ENCODE measurements at regions not wholly inside any gene's neighbourhood (a gene's known extent, or its start where the extent isn't known, plus 50 kb on each side); places are given as distances from the start of the nearest gene placed in this dataset.

GRCh38 chrX:46279214-46279924 lies 265.9 kb downstream of the ZNF674 start:
- Histone ChIP-seq H3K27ac (ENCODE audit: extremely low read length, insufficient read depth, low read length) (no peak overlapping the region), H3K27me3 (ENCODE audit: control insufficient read depth in 1 of 2, insufficient read depth in 2 of 2, low read length in 2 of 2) (no peaks in the 10 kb centered on the region), H3K4me1 (ENCODE audit: insufficient read depth, low read length) (no peaks in the 10 kb centered on the region), H3K9ac (ENCODE audit: insufficient read depth, low read depth, low read length) (no peak overlapping the region), H3K4me2 (ENCODE audit: low read depth, low read length) (no peak overlapping the region), H3K4me3 (replicated peaks in 1 of 3; ENCODE audit: insufficient read depth in 1 of 3, low read depth in 2 of 3, low read length in 3 of 3) (no peak overlapping the region), H3K9me3 (ENCODE audit: low read length) (no peaks in the 10 kb centered on the region), H4K20me1 (ENCODE audit: insufficient read depth, low read length) (no peaks in the 10 kb centered on the region), H2AFZ (ENCODE audit: low read length) (no peak overlapping the region), H3K36me3 (replicated peaks in 1 of 2; ENCODE audit: control insufficient read depth in 1 of 2, insufficient read depth in 2 of 2, low read length in 2 of 2) (no peaks in the 10 kb centered on the region), H3K79me2 (ENCODE audit: insufficient read depth, low read length) (no peaks in the 10 kb centered on the region)
- ATAC-seq, result no peak
- no peak for FAIRE-seq
- no peak for TF ChIP-seq CENPX (CRISPR knock-in tag; IDR thresholded peaks at IDR 0.05)
- no peak for TF ChIP-seq ZNF230 (CRISPR knock-in tag; IDR thresholded peaks at IDR 0.05)
- peak; percentile 23; the same call in 1 of the 2 replicates for TF ChIP-seq STAG1 (CRISPR knock-in tag; IDR thresholded peaks at IDR 0.05)
- TF ChIP-seq SATB2 (CRISPR knock-in tag; IDR thresholded peaks at IDR 0.05), result no peak
- no peak for DNase-seq (ENCODE audit: low spot score)
- in situ Hi-C loops (cut with HindIII; ENCODE audit: extremely low pct_ligation_motif_present, low pct_unique_long_range_greater_than_20kb) (no loop called here), intact Hi-C loops (cut with micrococcal nuclease; ENCODE audit: unreplicated experiment) (no loop called here)
- POLR2A ChIA-PET, result no interaction called here
- WGBS (ENCODE audit: low lambda C conversion rate), result 100% methylated on average over 4 of the region's 4 CpGs
- CTCF ChIA-PET (ENCODE audit: low intra/inter-chr PET ratio, low total read pairs), result no interaction called here
- no TSS peak for BruUV-seq (replicated peaks)

DNA sequence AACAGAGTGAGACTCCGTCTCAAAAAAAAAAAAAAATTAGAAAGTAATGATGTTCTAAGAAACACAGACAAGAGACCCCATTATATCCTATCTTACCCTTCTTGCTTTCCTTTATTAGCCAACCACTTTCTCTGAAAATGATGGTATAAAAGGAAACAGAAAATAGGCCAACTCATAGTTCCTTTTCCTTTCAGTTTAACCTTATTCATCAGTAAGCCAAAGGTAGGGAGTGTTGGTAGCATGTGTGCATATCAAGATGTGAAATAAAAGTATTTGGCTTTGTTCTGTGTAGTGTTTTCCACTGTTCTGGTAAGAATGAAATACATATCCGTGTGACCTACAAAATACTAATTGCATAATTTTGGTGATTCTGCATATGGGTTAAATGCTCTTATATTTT lies 266.6 kb downstream of the ZNF674 start:
- no peaks in the 10 kb centered on the region for H4K20me1 ChIP-seq (ENCODE audit: insufficient read depth, low read length)
- no peaks in the 10 kb centered on the region for H3K36me3 ChIP-seq (replicated peaks in 1 of 2; ENCODE audit: control insufficient read depth in 1 of 2, insufficient read depth in 2 of 2, low read length in 2 of 2)
- no peak overlapping the region for H2AFZ ChIP-seq (ENCODE audit: low read length)
- no peaks in the 10 kb centered on the region for H3K79me2 ChIP-seq (ENCODE audit: insufficient read depth, low read length)
- no peaks in the 10 kb centered on the region for H3K4me1 ChIP-seq (ENCODE audit: insufficient read depth, low read length)
- H3K9ac ChIP-seq (ENCODE audit: insufficient read depth, low read depth, low read length), result no peak overlapping the region
- intact Hi-C loops (cut with micrococcal nuclease; ENCODE audit: unreplicated experiment), result no loop called here
- no TSS peak for BruUV-seq (replicated peaks)
- FAIRE-seq (no peak), ATAC-seq (no peak), DNase-seq (ENCODE audit: low spot score) (no peak)
- no peaks in the 10 kb centered on the region for H3K27me3 ChIP-seq (ENCODE audit: control insufficient read depth in 1 of 2, insufficient read depth in 2 of 2, low read length in 2 of 2)
- WGBS (ENCODE audit: low lambda C conversion rate), result 85% methylated on average over 2 of the region's 2 CpGs
- H3K4me3 ChIP-seq (replicated peaks in 1 of 3; ENCODE audit: insufficient read depth in 1 of 3, low read depth in 2 of 3, low read length in 3 of 3), result no peak overlapping the region
- CTCF ChIA-PET (ENCODE audit: low intra/inter-chr PET ratio, low total read pairs), result no interaction called here
- H3K27ac ChIP-seq (ENCODE audit: extremely low read length, insufficient read depth, low read length), result no peak overlapping the region
- in situ Hi-C loops (cut with HindIII; ENCODE audit: extremely low pct_ligation_motif_present, low pct_unique_long_range_greater_than_20kb), result no loop called here
- no peaks in the 10 kb centered on the region for H3K9me3 ChIP-seq (ENCODE audit: low read length)
- H3K4me2 ChIP-seq (ENCODE audit: low read depth, low read length), result no peak overlapping the region
- POLR2A ChIA-PET, result no interaction called here
- TF ChIP-seq KIAA2018 (CRISPR knock-in tag; IDR thresholded peaks at IDR 0.05; ENCODE audit: borderline replicate concordance) (no peak), SOX5 (CRISPR knock-in tag; IDR thresholded peaks at IDR 0.05; ENCODE audit: borderline replicate concordance) (no peak), ZNF484 (CRISPR knock-in tag; IDR thresholded peaks at IDR 0.05; ENCODE audit: borderline replicate concordance, low read depth) (no peak)
